GM21723 (cell line): ENCODE measurements at regions not wholly inside any gene's neighbourhood (a gene's known extent, or its start where the extent isn't known, plus 50 kb on each side); places are given as distances from the start of the nearest gene placed in this dataset.
A peak's percentile ranks its signal among the peaks of the same experiment; 100 is the strongest.
"Not testable (repeated sequence)": the region's sequence is repeated elsewhere in the genome, so short reads cannot be mapped to it uniquely, and the experiment has no call there.

ENCODE experiments used
- ATAC-seq: cut with Tn5 transposase; IDR thresholded peaks from one replicate; pipeline ENCODE4 v1.9.1; 2021; ENCODE audit warnings: mild to moderate bottlenecking, moderate library complexity; ENCODE audit not compliant: unreplicated experiment

DNA sequence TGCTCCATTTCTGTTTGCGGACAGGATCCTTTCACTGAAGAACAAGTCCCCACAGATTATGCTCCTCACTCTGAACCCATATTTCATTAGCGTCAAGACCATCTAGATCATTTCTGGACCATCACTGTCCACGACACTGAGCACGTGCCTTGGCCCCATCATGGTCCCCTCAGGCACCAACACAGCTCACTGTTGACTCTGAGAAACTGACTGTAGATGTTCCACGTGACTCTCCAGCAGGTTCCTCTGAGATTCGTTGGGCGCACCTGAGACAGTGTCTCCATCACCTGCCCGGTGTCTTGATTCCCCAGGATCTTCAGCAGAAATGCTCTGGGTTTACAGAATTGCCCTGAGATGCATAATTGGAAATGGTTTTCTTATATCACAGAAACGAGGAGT, 985.4 kb downstream of the TMEM121 start:
- ATAC-seq = no peak

DNA sequence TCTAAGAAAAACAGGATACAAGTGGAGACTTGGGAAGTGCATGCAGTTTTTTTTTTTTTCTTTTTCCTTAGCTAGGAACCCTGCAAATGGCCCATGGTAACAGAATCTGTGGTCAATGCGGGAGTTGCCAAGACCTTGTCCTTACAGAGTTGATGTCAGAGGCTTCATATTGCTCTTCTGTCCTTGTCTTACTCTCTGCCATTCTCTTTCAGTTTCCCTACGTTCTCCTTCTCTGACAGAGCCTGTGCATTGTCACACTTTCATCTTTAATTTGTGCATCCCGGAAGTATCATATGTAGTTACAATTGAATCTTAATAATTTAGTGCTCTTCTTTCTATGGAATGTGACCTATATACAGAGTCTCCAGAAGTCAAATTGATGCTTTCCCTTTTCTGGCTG, 986.9 kb downstream of the TMEM121 start:
- no peak for ATAC-seq

DNA sequence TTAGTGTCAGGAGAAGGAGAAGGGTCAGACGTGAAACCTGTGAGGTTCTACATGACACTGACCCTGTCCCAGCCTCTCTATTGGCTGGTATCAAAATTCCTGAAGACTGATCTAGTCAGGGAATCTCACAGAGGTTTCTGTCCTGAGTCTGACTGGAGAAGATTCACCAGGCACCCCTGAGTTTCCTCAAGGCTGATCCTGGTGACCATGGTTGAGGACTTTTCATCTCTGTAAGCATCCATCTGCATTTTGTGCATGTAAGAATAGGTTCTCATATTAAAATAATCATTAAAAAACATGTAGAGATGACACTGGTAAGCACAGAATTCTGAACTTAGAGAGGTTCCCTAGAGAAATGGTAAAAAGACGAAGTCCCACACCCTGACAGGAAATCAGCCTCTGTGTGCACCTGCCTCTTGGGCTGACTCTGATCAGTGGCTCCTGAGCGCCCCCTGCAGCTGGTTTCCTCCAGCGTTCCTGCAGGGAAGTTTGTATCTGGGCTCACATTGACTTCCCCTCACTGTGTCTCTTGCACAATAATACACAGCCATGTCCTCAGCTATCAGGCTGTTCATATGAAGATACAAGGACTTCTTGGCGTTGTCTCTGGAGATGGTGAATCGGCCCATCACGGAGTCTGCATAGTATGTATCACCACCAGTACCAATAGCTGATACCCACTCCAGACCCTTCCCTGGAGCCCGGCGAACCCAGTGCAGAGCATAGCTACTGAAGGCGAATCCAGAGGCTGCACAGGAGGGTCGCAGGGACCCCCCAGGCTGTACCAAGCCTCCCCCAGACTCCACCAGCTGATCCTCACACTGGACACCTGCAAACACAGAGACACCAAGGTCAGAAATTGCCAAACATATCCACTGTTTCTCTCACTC, 991.9 kb downstream of the TMEM121 start:
- no peak for ATAC-seq

DNA sequence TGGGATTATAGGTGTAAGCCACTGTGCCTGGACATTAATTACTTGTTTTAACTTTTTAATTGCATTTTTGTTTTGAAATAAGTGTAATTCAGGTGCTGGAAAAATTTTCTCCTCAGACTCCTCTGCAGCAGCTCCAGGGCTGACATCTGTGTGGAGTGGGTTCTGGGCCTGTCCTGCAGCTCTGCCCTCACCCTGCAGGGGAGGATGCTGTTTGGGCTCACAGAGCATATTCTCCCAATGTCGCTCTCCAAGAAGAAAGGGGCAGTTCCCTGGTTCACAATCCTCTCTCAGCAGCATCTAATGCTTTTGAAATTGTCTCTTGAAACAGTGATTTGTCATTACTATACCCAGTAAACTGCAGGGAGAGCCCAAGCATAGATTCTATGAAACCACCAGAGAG, 995.7 kb downstream of the TMEM121 start:
- not testable (repeated sequence) for ATAC-seq

DNA sequence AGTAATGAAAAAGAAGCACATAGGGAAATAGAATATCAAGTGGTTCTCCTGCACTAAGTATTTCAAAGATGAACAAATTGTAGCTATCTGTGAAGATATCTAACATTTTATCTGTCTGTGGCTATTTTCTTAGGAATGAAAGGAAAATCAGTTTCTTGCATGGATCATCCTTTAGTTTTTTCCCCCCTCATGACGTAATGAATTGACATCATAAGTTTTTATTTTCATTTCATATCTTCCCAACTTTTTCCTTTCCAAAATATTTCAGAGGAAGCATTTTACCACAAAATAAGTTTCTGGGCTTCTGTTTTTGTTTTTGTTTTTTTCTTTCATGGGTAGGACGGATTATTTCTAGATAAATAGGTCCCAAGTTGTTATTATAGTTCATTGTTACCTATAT, 996.6 kb downstream of the TMEM121 start:
- ATAC-seq = no peak

DNA sequence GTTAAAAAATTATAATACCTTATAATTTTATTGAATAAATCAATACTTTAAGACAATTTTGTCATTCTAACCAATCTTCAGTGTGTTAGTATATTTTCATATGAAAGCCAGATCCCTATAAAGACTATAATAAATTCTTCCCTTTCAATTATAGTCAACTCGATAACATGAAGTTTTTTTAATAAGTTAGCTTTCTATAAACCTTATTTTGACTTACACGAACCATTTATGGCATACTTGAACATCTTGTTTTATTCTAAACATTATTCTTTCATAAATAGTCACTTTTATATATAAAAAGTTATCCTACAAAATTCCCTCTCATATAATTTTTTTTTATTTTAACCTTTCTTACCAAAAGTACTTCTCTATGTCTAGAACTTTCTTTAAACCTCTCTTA, 1002.3 kb downstream of the TMEM121 start:
- no peak for ATAC-seq

DNA sequence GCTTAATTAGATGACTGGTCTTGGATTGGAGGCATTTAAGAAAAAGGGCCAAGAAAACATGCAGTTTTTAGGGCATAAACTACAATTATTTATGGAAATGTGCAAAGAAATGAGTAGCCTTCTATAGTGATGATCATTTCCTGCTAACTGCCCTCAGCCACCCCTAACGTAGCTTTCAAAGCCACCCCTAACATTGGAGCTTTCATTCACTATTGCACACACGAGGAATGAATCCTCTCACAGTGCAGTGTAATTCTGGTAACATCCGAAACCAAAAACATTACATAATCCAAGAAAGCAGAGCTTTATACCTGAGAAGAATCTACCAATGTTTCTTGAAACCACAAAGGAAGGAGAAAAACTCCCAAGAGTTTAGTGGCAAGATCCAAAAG, 1003.6 kb downstream of the TMEM121 start:
- no peak for ATAC-seq

DNA sequence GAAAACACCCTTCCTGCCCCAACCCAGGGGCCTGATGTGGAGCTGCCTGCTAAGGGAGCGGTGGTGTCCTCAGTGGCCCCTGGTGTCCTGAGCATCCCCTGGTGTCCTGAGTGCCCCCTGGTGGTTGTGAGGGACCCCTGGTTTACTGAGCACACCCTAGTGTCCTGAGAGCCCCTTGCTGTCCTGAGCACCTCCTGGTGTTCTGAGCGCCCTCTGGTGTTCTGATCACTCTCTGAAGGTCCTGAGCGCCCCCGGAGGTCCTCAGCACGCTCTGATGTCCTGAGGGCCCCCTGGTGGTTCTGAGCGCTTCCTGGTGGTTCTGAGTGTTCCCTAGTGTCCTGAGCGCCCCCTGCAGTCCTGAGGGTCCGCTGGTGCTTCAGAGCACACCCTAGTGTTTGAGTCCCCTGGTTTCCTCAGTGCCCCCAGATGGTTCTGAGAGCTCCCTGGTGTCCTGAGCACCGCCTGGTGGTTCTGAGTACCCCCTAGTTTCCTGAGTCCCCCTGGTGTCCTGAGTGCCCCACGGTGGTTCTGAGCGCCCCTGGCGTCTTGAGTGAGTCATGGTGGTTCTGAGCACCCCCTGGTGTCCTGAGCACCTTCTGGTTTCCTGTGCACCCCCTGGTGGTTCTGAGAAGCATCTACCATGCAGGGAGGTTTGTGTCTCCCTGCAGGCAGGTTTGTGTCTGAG, 1004.2 kb downstream of the TMEM121 start:
- ATAC-seq = peak; percentile 86

DNA sequence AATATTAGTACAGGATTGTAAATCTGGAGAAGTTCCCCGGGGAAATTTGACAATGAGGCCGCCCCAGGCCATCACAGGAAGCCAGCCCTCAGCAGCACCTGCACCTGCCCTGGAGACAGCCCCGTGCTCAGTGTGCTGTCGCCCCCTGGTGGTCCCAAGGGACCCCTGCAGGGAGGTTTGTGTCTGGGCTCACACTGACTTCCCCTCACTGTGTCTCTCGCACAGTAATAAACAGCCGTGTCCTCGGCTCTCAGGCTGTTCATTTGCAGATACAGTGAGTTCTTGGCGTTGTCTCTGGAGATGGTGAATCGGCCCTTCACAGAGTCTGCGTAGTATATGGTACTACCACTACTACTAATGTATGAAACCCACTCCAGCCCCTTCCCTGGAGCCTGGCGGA, 1011.2 kb downstream of the TMEM121 start:
- ATAC-seq = not testable (repeated sequence)

DNA sequence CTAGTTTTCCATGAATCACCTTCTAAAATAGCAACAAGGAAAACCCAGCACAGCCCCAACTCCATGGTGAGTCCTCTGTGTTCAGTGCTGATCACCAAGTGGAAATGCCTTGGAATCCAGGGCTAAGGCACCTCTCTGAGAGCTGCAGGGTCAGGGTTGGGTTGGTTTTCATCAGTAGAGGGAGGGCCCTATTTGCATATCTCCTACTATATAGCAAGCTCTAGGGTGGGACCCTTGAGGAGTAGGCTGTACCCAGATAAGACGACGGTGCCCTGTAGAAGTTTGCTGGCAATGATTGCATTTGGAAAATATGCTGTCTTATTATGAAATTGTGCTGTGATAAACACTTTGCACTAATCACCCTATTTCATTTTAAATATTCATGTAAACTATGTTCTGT, 1011.8 kb downstream of the TMEM121 start:
- no peak for ATAC-seq

DNA sequence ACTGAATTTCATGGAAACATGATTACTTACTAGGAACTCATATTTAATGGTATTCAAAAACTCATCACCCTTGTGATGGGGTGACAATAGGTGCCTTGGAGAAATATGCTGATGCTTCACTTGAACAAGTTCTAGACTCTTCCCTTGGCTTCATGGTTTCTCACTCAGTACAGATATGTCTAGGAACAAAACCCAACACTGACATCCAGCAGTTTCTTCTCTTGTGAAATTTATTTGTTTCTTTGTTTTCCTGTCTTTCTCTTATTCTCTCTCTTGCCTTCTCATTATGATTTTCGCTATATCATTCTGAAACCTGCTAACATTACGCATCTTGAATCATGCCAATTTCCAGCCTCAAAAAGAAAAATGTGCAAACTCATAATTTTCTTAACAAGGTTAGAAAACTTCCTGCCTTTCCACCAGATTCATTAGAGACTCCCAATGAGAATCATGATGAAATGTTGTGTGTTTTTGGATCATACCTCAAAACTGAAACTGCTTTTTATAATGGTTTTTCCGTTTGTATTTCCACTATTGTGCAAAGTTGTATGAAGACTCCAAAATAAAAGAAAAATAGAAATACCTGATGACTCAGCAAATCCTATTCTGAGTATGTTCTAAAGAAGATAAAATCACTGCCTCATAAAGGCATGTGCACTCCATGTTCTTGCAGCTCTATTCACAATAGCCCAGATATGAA, 1021.5 kb downstream of the TMEM121 start:
- ATAC-seq = no peak

DNA sequence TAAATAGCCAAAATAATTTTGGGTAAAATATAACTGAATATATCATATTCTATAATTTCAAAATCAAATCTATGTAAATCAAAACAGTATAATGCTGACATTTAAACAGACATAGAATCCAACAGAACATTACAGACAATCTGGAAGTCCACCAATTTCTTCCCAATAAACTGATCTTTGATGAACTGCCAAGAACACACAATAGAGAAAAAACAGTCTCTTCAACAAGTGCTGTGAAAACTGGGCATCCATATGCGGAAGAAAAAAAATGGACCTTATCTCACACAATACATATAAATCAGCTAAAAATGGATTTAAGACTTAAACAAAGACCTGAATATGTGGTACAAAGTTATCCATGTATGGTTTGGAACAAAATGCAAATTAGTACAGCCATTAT, 1022.7 kb downstream of the TMEM121 start:
- no peak for ATAC-seq

DNA sequence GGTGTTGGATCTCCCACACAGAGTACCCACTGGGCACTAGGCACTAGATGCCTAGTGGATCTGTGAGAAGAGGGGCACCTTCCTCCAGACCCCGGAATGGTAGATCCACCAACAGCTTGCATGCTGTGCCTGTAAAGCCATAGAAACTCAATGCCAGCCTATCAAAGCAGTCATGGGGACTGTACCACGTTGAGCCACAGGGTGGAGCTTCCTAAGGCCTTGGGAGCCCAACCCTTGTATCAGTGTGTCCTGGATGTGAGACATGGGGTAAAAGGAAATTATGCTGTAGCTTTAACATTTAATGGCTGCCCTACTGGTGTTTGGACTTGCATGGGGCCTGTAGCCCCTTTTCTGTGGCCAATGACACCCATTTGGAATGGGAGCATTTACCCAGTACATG, 1024.9 kb downstream of the TMEM121 start:
- ATAC-seq = no peak

DNA sequence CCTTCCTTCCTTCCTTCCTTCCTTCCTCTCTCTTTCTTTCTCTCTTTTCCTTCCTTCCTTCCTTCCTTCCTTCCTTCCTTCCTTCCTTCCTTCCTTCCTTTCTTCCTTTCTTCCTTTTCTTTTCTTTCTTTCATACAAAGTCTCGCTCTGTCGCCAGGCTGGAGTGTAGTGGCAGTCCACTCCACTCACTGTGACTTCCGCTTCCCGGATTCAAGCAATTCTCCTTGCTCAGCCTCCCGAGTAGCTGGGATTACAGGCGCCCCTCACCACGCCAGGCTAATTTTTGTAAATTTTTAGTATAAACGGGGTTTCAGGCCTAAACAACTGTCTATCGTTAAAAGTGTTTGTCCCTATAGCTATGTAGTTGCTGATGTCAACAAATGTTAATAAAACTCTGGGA, 1029.8 kb downstream of the TMEM121 start:
- not testable (repeated sequence) for ATAC-seq

DNA sequence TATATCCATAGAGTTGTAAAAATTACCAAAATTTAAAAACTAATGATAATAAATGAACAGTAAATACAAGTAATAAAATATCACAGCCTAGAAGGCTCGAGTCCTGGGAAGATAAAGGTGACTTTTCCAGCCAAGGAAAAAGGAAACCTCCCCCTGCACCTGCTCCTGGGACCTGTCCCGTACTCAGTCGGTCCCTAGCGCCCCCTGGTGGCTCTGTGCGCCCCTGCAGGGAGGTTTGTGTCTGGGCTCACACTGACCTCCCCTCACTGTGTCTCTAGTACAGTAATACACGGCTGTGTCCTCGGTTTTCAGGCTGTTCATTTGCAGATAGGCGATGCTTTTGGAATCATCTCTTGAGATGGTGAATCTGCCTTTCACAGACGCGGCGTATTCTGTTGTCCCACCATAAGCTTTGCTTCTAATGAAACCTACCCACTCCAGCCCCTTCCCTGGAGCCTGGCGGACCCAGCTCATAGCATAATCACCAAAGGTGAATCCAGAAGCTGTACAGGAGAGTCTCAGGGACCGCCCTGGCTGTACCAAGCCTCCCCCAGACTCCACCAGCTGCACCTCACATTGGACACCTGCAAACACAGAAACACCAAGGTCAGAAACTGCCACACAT, 1030.4 kb downstream of the TMEM121 start:
- no peak for ATAC-seq

DNA sequence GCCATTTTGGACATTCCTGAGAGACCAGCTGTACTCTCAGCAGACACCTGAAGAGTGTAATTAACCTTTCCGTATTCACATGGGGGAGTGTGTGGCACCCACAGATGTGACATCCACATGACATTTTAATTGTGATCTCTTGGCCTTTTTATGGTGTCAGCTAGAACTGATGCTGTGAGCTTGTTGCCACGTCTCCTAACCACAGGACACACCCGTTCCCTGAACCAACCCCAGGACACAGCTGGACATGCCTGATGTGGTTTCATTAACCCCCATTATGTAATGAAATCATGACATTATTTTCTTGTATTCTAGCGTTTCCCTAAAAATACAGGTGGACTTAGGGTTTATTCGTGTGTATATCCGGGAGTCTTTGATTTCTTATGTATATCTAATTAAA, 1036.1 kb downstream of the TMEM121 start:
- ATAC-seq = no peak

DNA sequence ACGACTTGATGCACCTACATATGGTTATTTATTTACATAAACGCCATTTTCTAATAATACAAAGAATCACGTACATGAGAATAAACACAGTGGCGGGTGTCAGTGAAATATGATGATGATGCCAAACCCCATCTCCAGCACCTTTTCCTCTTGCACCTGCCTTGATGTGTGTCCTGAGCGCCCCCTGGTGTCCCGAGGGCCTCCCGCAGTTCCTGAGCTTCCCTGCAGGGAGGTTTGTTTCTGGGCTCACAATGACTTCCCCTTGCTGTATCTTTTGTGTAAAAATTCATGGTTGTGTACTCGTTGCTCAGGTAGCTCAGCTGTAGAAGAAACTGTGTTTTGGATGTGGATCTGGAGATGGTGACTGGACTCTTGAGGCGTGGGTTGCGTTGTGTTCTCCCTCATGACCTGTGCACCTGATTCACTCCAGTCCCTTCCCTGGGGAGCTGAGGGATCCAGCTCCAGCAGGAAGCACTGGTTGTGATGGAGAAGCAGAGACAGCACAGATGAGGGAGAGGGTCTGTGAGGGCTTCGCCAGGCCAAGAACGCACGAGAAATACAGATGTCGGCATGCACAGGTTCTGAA, 1037.8 kb downstream of the TMEM121 start:
- ATAC-seq = no peak

DNA sequence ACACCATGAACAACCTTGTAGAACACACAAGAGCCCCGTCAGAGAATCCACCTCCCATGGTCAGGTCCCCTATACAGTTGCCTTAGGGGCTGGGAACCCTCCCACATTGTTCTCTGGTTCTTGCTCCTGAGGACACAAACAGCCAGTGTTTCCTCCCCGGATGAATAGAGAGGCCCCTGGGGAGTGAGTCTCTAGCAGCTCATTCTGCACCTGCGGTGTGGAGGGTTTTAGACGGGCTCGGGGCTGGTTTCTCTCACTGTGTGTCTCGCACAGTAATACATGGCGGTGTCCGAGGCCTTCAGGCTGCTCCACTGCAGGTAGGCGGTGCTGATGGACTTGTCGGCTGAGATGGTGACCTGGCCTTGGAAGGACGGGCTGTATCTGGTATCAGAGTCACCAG, 1052.1 kb downstream of the TMEM121 start:
- no peak for ATAC-seq

DNA sequence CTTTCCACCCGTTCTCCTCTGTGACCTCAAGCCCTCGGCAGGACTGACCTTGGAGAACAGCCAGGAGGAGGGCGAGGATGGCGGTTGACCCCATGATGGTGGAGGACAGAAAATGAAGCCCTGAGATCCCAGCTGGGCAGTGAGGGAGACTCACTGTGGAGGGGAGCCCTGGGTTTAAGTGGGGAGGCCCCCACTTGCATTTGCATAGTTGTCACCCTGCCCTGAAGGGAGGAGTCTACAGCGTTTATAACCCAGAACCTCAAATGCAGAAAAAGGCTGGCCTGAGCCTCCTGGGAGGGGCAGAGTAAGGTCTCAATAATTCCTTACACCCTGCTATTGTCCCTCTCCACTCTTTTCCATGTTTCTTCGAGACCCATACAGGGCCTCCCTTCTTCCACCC, 1052.7 kb downstream of the TMEM121 start:
- peak; percentile 82 for ATAC-seq

DNA sequence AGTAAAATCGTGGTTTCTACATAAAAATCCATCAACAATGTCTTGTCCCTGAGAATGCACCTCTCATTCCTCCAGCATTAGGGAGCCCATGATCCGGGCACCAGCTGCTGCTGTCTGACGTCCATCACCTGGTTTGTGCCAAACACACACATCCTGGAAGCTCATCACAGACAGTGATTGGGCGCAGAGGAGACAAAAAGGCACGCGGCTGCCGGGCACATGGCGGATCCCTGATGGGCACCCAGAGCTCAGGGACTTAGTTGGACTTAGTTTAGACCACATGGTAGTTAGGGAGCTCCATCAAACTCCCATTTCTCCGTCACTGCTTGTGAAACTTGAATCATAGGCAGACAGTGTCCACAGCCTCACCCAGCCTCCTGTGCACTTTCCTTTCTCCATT, 1059.3 kb downstream of the TMEM121 start:
- ATAC-seq = no peak

DNA sequence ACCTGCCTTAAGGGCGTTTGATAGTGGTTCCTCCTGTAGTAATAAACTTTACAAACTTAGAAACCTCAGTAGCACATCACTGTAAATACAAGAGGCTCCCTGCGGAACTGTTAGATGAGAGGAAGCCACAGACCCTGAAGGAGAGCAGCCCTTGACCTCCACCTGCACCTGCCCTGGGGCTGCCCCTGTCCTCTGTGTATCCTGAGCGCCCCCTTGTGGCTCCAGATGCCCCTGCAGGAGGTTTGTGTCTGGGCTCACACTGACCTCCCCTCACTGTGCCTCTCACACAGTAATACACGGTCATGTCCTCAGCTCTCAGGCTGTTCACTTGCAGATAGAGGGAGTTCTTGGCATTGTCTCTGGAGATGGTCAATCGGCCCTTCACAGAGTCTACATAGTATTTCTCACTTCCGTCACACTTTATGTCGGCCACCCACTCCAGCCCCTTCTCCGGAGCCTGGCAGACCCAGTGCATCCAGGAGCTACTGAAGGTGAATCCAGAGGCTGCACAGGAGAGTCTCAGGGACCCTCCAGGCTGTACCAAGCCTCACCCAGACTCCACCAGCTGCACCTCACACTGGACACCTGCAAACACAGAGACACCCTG, 1059.8 kb downstream of the TMEM121 start:
- ATAC-seq = peak; percentile 68
